Stimulated activated naive B cell treated with anti-CD40 and anti-IgM and Interleukin-4, amounts not matched to agents 10 μg/mL and 1 μg/mL and 100 μg/mL, for 72 hours (primary cell): ENCODE measurements at regions not wholly inside any gene's neighbourhood (a gene's known extent, or its start where the extent isn't known, plus 50 kb on each side); places are given as distances from the start of the nearest gene placed in this dataset.

Experiments
- ATAC-seq, 2 donors: fragments of 150-1000 bp; cut with Tn5 transposase; replicated peaks; 2 replicates each; pipeline ENCODE4 v1.10.0; 2021; ENCODE audit warnings: moderate library complexity in 1 of 2
- DNase-seq: peaks from one replicate; pipeline ENCODE4 v3.0.0; 2021
- H3K27ac Mint-ChIP-seq: one replicate; pipeline ENCODE4 v1.8.0; 2022; ENCODE audit warnings: mild to moderate bottlenecking, mixed read lengths
- H3K27me3 Mint-ChIP-seq, 2 donors: one replicate each; pipeline ENCODE4 v1.8.0; 2022; ENCODE audit warnings: mixed read lengths in 2 of 2
- H3K36me3 Mint-ChIP-seq, 2 donors: one replicate each; pipeline ENCODE4 v1.8.0; 2022; ENCODE audit warnings: mixed read lengths in 2 of 2, mild to moderate bottlenecking in 1 of 2
- H3K4me1 Mint-ChIP-seq, 2 donors: one replicate each; pipeline ENCODE4 v1.8.0; 2022; ENCODE audit warnings: mixed read lengths in 2 of 2, mild to moderate bottlenecking in 1 of 2
- H3K4me3 Mint-ChIP-seq, 2 donors: one replicate each; pipeline ENCODE4 v1.8.0; 2022; ENCODE audit warnings: mild to moderate bottlenecking in 2 of 2, mixed read lengths in 2 of 2, moderate library complexity in 1 of 2
- H3K9me3 Mint-ChIP-seq, 2 donors: one replicate each; pipeline ENCODE4 v1.8.0; 2022; ENCODE audit warnings: mixed read lengths in 2 of 2, mild to moderate bottlenecking in 1 of 2

DNA sequence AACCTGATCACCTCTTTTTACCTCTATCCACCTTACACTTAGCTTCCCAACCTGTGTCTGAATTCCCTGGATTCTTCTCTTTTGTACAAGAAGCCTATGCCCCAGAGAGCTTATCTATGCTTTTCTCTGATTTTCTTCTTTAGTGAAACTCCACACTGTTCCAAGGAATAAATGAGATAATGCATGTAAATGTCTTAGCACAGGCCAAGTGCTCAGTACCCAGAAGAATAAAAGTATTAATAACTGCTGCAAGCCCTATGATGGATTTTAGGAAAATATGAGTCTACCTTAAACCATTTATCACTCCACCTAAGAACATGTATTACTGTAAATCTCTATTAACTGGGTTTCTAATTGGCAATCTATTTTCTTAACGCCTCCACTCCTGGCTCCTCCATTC lies 168.5 kb upstream of the TNC start:
- ATAC-seq (no peak), DNase-seq (no peak)
- peaks cover 7 to 15% of the 10 kb centered on the region in 2 donors for H3K27me3 Mint-ChIP-seq
- H3K4me3 Mint-ChIP-seq: no peak overlapping the region
- H3K27ac Mint-ChIP-seq: no peak overlapping the region
- no peaks in the 10 kb centered on the region for H3K36me3 Mint-ChIP-seq
- H3K9me3 Mint-ChIP-seq: peaks cover 0 to 2% of the 10 kb centered on the region in 2 donors
- H3K4me1 Mint-ChIP-seq: no peaks in the 10 kb centered on the region

DNA sequence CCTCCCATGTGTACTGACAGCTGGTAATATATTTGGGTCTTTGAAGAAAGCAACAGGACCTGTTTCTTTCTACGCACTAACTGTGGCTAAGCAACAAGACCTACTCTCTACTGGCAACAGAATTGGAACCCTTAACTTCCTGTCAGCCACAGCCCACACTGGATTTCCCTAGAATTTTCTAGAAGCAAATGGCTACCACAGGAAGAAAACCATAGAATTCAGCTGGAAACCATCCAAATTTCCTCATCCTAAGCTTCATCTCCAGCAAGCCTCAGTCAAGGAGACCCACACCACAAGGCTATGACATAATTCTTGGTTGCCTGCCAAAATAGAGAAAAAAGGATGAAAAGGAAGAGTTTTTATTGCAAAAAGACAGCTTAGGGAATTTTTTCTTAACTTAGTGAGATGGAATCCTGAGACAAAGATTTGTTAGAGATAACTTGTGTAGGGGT lies 171.8 kb upstream of the TNC start:
- DNase-seq: no peak
- Mint-ChIP-seq H3K27me3 (peaks cover 0 to 10% of the 10 kb centered on the region in 2 donors), H3K27ac (no peak overlapping the region), H3K36me3 (no peaks in the 10 kb centered on the region), H3K9me3 (peaks cover 0 to 2% of the 10 kb centered on the region in 2 donors), H3K4me1 (no peaks in the 10 kb centered on the region), H3K4me3 (no peak overlapping the region)
- no peak for ATAC-seq

DNA sequence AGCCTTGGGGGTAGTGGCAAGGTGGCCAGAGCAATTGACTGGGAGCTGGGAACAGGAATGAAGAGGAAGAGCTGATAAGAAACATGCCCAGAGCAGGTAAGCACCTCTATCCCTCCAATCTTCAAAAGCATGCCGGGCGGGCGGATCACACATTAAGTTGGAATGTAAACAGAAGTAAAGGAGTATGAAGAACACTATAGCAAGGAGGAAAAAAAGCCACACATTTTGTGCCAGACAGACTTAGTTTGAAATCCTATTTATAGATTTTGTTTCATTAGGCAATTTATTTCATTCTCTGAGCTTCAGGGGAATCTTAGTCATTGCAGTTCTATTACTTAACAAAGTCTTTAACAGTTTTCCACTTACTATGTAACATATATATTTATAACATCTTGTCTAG lies 173.9 kb upstream of the TNC start:
- H3K27ac Mint-ChIP-seq: no peak overlapping the region
- no peak for ATAC-seq
- no peaks in the 10 kb centered on the region for H3K36me3 Mint-ChIP-seq
- no peak for DNase-seq
- peaks cover 0 to 9% of the 10 kb centered on the region in 2 donors for H3K27me3 Mint-ChIP-seq
- no peak overlapping the region for H3K4me3 Mint-ChIP-seq
- H3K9me3 Mint-ChIP-seq: peaks cover 0 to 2% of the 10 kb centered on the region in 2 donors
- no peaks in the 10 kb centered on the region for H3K4me1 Mint-ChIP-seq

DNA sequence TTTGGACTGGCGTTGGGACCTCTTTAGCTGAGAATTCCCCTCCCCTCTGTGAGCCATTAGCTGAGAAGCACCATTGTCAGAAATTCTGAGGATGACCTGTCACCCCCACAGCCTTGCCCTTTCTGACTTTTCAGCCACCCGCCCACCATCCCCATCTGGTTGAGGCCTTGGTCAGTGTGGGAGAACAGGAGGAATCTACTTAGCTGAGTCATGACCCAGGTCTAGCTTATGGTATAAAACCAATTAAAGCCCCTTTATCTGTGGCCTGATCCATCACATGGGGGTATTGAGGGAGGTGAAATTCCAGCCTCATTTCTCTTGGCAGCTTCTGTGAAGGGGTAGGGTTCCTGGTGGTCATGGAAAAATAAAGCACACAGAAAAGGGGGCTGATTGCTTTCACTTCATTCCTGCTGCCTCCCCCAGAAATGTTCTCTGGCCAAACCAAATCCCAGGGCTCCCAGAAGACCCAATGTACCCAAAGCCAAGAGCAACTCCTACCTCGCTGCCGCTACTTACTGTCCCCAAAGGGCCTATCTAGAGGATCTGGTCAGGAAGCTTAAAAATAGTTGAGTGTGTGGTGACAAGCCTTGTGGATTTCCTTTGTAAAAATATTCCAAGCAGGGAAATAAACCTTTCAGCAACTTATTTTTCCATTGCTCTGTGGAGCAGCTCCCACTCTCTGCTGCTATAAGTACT lies 174.8 kb upstream of the TNC start:
- no peaks in the 10 kb centered on the region for H3K4me1 Mint-ChIP-seq
- no peaks in the 10 kb centered on the region for H3K36me3 Mint-ChIP-seq
- H3K9me3 Mint-ChIP-seq: peaks cover 0 to 2% of the 10 kb centered on the region in 2 donors
- peaks cover 0 to 6% of the 10 kb centered on the region in 2 donors for H3K27me3 Mint-ChIP-seq
- no peak overlapping the region for H3K4me3 Mint-ChIP-seq
- H3K27ac Mint-ChIP-seq: no peak overlapping the region
- DNase-seq: no peak
- ATAC-seq: no peak

DNA sequence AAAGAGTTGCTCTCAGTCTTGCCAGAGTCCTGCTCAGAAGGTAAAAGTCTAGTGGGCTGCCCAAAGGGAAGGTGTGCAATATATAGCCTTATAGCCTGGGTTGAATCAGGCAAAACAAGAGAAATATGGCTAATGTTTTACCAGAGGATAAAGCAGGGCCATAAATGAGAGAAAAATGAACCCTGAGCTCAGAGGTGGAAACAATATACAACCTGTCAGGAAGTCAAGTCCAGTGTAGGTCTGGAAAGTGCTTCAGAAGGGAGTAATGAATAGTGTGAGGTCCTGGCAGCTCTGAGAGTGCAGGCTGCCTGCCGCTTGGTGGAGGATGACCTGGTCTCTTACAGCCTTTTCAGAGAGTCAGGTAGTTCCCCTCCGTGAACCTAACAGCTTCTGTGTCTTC lies 177.8 kb upstream of the TNC start:
- no peaks in the 10 kb centered on the region for H3K4me1 Mint-ChIP-seq
- no peaks in the 10 kb centered on the region for H3K36me3 Mint-ChIP-seq
- DNase-seq: no peak
- no peak overlapping the region for H3K27ac Mint-ChIP-seq
- no peak overlapping the region for H3K4me3 Mint-ChIP-seq
- H3K27me3 Mint-ChIP-seq: peaks cover 0 to 6% of the 10 kb centered on the region in 2 donors
- no peak for ATAC-seq
- no peaks in the 10 kb centered on the region for H3K9me3 Mint-ChIP-seq

- Mint-ChIP-seq H3K9me3 (no peaks in the 10 kb centered on the region), H3K27me3 (peaks cover 0 to 6% of the 10 kb centered on the region in 2 donors), H3K4me1 (no peaks in the 10 kb centered on the region), H3K36me3 (no peaks in the 10 kb centered on the region), H3K27ac (no peak overlapping the region), H3K4me3 (no peak overlapping the region)
- DNase-seq: no peak
- no peak for ATAC-seq
Observed at GRCh38 chr9:115296831-115297565, 179.0 kb upstream of the TNC start.

DNA sequence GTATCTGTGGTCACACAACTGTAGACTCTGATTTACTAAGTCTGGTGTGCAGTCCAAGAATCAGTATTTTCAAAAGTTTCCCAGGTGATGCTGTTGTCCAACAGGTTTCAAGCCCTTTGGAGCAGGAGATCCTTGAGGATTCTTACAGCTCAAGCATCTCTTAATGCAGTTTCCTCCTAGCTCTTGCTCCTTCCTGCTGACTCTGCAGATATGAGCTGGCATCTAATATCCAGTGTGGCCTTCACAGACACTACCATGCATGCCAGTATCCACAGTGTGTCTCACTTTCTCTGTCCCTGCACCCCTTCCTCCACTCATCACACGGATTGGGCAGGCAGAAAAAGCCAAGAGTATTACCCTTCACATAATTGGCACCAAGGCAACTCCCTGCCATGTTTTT lies 182.2 kb upstream of the TNC start:
- DNase-seq (no peak), ATAC-seq (no peak)
- H3K4me3 Mint-ChIP-seq: no peak overlapping the region
- H3K9me3 Mint-ChIP-seq: no peaks in the 10 kb centered on the region
- H3K36me3 Mint-ChIP-seq: no peaks in the 10 kb centered on the region
- H3K27me3 Mint-ChIP-seq: no peaks in the 10 kb centered on the region
- no peak overlapping the region for H3K27ac Mint-ChIP-seq
- no peaks in the 10 kb centered on the region for H3K4me1 Mint-ChIP-seq

DNA sequence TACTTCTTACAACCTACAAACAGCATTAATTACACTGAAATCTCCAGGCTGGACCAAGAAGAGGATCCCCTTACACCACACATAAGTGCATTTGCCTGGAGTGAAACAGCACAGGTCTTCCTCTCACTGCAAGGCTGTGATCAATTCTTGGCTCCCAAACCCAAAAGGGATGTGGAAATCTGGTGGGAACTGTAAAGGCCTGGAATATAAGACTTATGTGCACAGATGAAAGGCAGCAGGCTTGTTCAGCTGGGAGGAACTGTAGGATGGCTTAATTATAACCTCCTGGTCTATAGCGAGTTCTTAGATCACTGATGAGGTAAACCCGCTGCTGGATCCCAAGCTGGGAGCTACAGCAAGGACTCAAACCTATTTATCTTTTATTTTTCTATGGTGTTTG lies 182.9 kb upstream of the TNC start:
- Mint-ChIP-seq H3K36me3 (no peaks in the 10 kb centered on the region), H3K4me1 (no peaks in the 10 kb centered on the region), H3K9me3 (no peaks in the 10 kb centered on the region), H3K27me3 (no peaks in the 10 kb centered on the region), H3K4me3 (no peak overlapping the region), H3K27ac (no peak overlapping the region)
- no peak for ATAC-seq
- no peak for DNase-seq

DNA sequence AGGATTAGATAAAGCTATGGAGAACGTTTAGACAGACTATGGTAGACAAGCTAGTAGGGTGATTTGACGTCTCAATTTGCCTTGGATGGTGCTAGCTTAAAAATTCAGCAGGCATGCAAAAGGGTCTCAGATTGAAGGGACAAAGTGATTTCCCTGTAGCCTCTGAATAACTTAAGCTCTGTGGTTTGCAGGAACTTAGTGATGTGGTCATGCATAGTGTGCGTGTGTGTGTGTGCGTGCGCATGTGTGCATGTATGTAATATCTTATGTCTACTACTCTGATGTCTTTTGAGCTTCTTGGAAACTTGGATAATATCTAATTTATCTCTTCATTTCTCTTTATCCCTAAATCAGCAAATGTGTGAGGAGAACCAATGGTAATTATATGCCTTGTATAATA lies 183.6 kb upstream of the TNC start:
- H3K4me1 Mint-ChIP-seq: no peaks in the 10 kb centered on the region
- ATAC-seq (no peak), DNase-seq (no peak)
- H3K4me3 Mint-ChIP-seq: no peak overlapping the region
- H3K9me3 Mint-ChIP-seq: no peaks in the 10 kb centered on the region
- H3K36me3 Mint-ChIP-seq: no peaks in the 10 kb centered on the region
- no peaks in the 10 kb centered on the region for H3K27me3 Mint-ChIP-seq
- no peak overlapping the region for H3K27ac Mint-ChIP-seq

DNA sequence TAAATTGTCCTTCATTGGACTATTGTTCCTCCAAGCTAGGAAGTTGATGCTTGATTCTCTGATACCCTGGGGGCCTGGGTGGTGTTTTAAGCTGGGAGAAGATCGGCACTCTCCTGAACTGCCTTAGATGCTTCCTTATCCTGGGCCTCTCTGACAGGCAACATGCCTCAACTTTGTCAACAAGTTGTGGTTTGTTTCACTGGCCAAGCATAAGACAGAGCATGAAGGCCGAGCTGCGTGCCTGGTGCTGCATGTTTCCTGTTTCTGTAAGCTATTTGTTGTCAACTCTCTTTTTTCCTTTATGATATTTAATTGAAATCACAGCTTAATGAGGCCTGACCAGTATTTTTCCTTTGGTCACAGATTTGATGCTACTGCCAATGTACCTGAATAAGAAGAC lies 187.6 kb upstream of the TNC start:
- DNase-seq (no peak), ATAC-seq (no peak)
- Mint-ChIP-seq H3K4me1 (no peaks in the 10 kb centered on the region), H3K27ac (no peak overlapping the region), H3K27me3 (no peaks in the 10 kb centered on the region), H3K9me3 (no peaks in the 10 kb centered on the region), H3K4me3 (no peak overlapping the region), H3K36me3 (no peaks in the 10 kb centered on the region)

GRCh38 chr9:115306865-115307264 lies 188.9 kb upstream of the TNC start:
- Mint-ChIP-seq H3K36me3 (no peaks in the 10 kb centered on the region), H3K27ac (no peak overlapping the region), H3K9me3 (no peaks in the 10 kb centered on the region), H3K4me1 (no peaks in the 10 kb centered on the region), H3K4me3 (no peak overlapping the region), H3K27me3 (no peaks in the 10 kb centered on the region)
- no peak for DNase-seq
- ATAC-seq: no peak

DNA sequence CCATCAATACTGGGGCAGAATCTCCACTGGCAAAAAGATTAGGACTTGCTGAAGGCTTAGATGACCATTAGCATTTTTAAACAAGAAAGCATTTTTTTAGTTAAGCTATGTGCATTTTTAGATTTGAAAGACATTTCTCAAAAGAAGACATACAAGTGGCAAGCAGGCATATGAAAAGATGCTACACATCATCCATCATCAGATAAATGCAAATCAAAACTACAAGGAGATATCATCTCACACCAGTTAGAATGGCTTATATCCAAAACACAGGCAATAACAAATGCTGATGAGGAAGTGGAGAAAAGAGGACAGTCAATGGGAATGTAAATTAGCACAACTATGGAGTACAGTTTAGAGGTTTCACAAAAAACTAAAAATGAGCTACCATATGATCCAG lies 195.6 kb upstream of the TNC start:
- Mint-ChIP-seq H3K27ac (no peak overlapping the region), H3K4me3 (no peak overlapping the region), H3K27me3 (peaks cover 0 to 3% of the 10 kb centered on the region in 2 donors), H3K36me3 (peaks cover 0 to 2% of the 10 kb centered on the region in 2 donors), H3K4me1 (no peaks in the 10 kb centered on the region), H3K9me3 (peaks cover 6 to 7% of the 10 kb centered on the region in 2 donors)
- no peak for ATAC-seq
- DNase-seq: no peak

- Mint-ChIP-seq H3K27ac (no peak overlapping the region), H3K36me3 (no peaks in the 10 kb centered on the region), H3K27me3 (no peaks in the 10 kb centered on the region), H3K9me3 (peaks cover 0 to 5% of the 10 kb centered on the region in 2 donors), H3K4me1 (no peaks in the 10 kb centered on the region), H3K4me3 (no peak overlapping the region)
- ATAC-seq (no peak), DNase-seq (no peak)
Observed at GRCh38 chr9:115326461-115326860, 208.5 kb upstream of the TNC start.

- Mint-ChIP-seq H3K36me3 (no peaks in the 10 kb centered on the region), H3K27me3 (no peaks in the 10 kb centered on the region), H3K9me3 (peaks cover 0 to 6% of the 10 kb centered on the region in 2 donors), H3K4me3 (no peak overlapping the region), H3K4me1 (no peaks in the 10 kb centered on the region), H3K27ac (no peak overlapping the region)
- DNase-seq: no peak
- ATAC-seq: no peak
Observed at GRCh38 chr9:115327436-115328122, 209.6 kb upstream of the TNC start.

GRCh38 chr9:115328228-115328627 lies 210.3 kb upstream of the TNC start:
- Mint-ChIP-seq H3K27ac (no peak overlapping the region), H3K36me3 (no peaks in the 10 kb centered on the region), H3K27me3 (no peaks in the 10 kb centered on the region), H3K4me3 (no peak overlapping the region), H3K4me1 (no peaks in the 10 kb centered on the region), H3K9me3 (peaks cover 0 to 3% of the 10 kb centered on the region in 2 donors)
- no peak for ATAC-seq
- no peak for DNase-seq
